ENCODE measurements at regions not wholly inside any gene's neighbourhood (a gene's known extent, or its start where the extent isn't known, plus 50 kb on each side); places are given as distances from the start of the nearest gene placed in this dataset.

DNA sequence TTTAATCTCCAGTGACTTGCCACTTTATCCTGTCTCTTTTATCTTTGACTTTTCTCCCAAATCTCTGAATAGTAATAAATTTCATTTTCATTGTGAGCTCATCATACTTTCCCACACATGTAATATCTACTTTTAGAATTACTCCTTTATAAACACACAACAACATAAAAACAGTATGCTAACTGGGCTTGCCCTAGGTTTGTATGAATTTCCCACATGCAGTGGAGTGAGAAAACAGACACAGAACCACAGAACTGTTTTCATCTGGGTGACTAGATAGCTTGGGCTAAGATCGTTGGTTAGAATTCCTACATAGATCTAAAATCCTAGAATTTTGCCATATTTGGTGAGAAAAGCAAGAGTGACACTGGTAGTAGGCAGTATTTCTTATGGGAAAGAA lies 409.5 kb downstream of the SPRY1 start:
- Histone ChIP-seq H3K27me3 (replicated peaks in 1 of 7) (no peaks in the 10 kb centered on the region), H3K9me3 (no peaks in the 10 kb centered on the region), H3K27ac (no peak overlapping the region), H3K4me1 (no peaks in the 10 kb centered on the region), H3K36me3 (no peaks in the 10 kb centered on the region), H3K4me3 (no peak overlapping the region)
- DNase-seq, result no peak
- intact Hi-C loops (cut with DNase I; ENCODE audit: low total_unique reads), result no loop called here
- no peak for TF ChIP-seq POLR2A (IDR thresholded peaks at IDR 0.05)
- TF ChIP-seq, protein P1, sequence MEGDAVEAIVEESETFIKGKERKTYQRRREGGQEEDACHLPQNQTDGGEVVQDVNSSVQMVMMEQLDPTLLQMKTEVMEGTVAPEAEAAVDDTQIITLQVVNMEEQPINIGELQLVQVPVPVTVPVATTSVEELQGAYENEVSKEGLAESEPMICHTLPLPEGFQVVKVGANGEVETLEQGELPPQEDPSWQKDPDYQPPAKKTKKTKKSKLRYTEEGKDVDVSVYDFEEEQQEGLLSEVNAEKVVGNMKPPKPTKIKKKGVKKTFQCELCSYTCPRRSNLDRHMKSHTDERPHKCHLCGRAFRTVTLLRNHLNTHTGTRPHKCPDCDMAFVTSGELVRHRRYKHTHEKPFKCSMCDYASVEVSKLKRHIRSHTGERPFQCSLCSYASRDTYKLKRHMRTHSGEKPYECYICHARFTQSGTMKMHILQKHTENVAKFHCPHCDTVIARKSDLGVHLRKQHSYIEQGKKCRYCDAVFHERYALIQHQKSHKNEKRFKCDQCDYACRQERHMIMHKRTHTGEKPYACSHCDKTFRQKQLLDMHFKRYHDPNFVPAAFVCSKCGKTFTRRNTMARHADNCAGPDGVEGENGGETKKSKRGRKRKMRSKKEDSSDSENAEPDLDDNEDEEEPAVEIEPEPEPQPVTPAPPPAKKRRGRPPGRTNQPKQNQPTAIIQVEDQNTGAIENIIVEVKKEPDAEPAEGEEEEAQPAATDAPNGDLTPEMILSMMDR (IDR thresholded peaks at IDR 0.05 in 8 of 11, conservative IDR thresholded peaks at IDR 0.05 in 3 of 11), result no peak
- 73 to 91% (median 88%) methylated on average over 1 of the region's 1 CpG for WGBS, 5 donors

DNA sequence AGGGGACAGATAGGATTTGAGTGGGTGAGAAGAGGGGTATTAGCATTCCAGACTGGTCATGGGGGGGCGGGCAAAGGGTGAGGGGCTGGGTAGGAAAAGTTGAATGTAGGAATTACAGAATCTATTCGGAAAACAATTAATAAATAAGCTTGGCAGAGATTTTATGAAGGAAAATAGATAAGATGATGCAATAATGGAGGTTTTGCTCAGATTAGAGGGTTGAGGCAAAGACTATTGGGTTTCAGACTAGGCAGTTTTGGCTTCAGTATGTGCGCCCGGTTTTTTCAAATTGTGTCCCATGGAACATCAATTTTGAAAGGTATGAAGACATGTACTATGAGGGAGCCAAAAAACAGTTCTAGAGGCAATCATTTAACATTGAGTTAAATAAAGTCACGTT lies 410.6 kb downstream of the SPRY1 start:
- H3K4me3 ChIP-seq, result no peak overlapping the region
- H3K27ac ChIP-seq, result no peak overlapping the region
- 86 to 94% (median 92%) methylated on average over 5 of the region's 5 CpGs for WGBS, 5 donors
- DNase-seq, result no peak
- TF ChIP-seq, protein P1 (IDR thresholded peaks at IDR 0.05 in 8 of 11, conservative IDR thresholded peaks at IDR 0.05 in 3 of 11), result no peak
- no peak for TF ChIP-seq POLR2A (IDR thresholded peaks at IDR 0.05)
- no peak for TF ChIP-seq POLR2AphosphoS5 (IDR thresholded peaks at IDR 0.05)
- no peaks in the 10 kb centered on the region for H3K36me3 ChIP-seq
- H3K4me1 ChIP-seq, result peaks cover 0 to 8% (median 0%) of the 10 kb centered on the region in 6 donors
- intact Hi-C loops (cut with DNase I; ENCODE audit: low total_unique reads), result no loop called here
- H3K27me3 ChIP-seq (replicated peaks in 1 of 7), result no peaks in the 10 kb centered on the region
- no peaks in the 10 kb centered on the region for H3K9me3 ChIP-seq

DNA sequence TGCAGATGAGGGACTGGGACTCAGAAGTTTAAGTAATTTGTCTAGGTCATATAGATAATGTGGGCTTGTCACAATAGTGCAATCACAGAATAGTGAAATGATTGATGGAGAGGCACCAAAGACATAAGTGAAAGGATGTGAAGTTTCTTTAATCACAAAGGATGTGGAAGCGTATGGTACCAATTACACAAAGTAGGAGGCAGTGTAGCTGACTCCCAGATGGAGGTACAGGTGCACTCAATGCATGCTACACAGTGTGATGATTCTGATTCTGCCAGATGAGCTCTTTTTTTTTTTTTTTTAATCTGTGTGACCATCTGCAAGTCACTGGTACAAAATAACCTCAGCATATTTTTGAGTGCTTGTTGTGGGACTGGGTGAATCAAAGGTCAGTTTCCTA lies 411.3 kb downstream of the SPRY1 start:
- Histone ChIP-seq H3K9me3 (no peaks in the 10 kb centered on the region), H3K4me1 (peaks cover 0 to 8% (median 0%) of the 10 kb centered on the region in 6 donors), H3K27ac (no peak overlapping the region), H3K27me3 (replicated peaks in 1 of 7) (no peaks in the 10 kb centered on the region), H3K4me3 (no peak overlapping the region), H3K36me3 (no peaks in the 10 kb centered on the region)
- DNase-seq, result no peak
- intact Hi-C loops (cut with DNase I; ENCODE audit: low total_unique reads), result no loop called here
- WGBS, 5 donors, result 86 to 94% (median 90%) methylated on average over 1 of the region's 1 CpG
- TF ChIP-seq, protein P1 (IDR thresholded peaks at IDR 0.05 in 8 of 11, conservative IDR thresholded peaks at IDR 0.05 in 3 of 11), result no peak
- TF ChIP-seq POLR2A (IDR thresholded peaks at IDR 0.05) (no peak), POLR2AphosphoS5 (IDR thresholded peaks at IDR 0.05) (no peak)

DNA sequence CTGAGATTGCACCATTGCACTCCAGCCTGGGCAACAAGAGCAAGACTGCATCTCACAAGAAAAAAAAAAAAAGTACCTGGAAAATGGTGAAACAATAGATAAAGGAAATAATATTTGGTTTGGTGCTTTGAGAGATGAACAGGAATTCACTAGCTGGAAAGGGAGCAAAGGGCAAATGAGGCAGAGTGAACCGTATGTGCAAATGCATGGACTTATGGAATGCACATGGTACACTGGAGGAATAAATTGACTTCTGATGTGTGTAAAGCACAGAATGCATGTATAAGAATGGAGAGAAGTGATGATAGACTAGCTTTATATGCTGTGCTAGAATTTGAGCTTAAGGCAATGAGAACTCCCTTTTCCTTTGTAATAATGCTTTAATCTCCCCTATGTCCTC lies 413.3 kb downstream of the SPRY1 start:
- intact Hi-C loops (cut with DNase I; ENCODE audit: low total_unique reads), result no loop called here
- H3K36me3 ChIP-seq, result no peaks in the 10 kb centered on the region
- WGBS, 5 donors, result 82 to 98% (median 91%) methylated on average over 1 of the region's 1 CpG

More for the DNA sequence above, 413.3 kb downstream of the SPRY1 start:
- Histone ChIP-seq H3K9me3 (no peaks in the 10 kb centered on the region), H3K27ac (no peak overlapping the region), H3K27me3 (replicated peaks in 1 of 7) (no peaks in the 10 kb centered on the region), H3K4me1 (peaks cover 0 to 8% (median 0%) of the 10 kb centered on the region in 6 donors), H3K4me3 (no peak overlapping the region)
- TF ChIP-seq POLR2AphosphoS5 (IDR thresholded peaks at IDR 0.05) (no peak), POLR2A (IDR thresholded peaks at IDR 0.05) (no peak)
- TF ChIP-seq, protein P1 (IDR thresholded peaks at IDR 0.05 in 8 of 11, conservative IDR thresholded peaks at IDR 0.05 in 3 of 11), result no peak
- DNase-seq, result no peak
